Renal cortical epithelial cell (primary cell): ENCODE measurements at regions not wholly inside any gene's neighbourhood (a gene's known extent, or its start where the extent isn't known, plus 50 kb on each side); places are given as distances from the start of the nearest gene placed in this dataset.

Experiments used
- DNase-seq: peaks from one replicate; pipeline ENCODE4 v3.0.0-alpha.2; 2011; ENCODE audit warnings: low read depth

DNA sequence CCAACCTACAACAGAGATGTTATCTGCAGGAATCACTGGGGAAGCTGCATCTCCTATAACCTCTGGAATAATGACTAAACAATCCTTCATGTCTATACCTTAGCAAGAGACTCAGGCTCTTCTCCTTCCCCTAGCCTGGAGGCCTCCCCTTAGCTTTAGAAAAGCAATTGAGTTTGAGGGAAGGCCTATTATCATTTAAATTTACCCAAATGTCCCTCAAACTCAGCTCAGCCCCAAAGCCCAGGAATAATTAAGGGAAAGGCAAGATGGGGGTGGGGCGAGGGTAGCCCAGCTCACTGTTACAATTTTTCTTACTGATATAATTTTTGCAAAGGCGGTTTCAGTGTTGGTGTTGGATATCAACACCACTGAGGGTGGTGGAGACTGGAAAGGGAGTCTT lies 151.4 kb upstream of the EEA1 start:
- DNase-seq: no peak

GRCh38 chr12:93080994-93081809 lies 152.1 kb upstream of the EEA1 start:
- DNase-seq: peak; percentile 64

DNA sequence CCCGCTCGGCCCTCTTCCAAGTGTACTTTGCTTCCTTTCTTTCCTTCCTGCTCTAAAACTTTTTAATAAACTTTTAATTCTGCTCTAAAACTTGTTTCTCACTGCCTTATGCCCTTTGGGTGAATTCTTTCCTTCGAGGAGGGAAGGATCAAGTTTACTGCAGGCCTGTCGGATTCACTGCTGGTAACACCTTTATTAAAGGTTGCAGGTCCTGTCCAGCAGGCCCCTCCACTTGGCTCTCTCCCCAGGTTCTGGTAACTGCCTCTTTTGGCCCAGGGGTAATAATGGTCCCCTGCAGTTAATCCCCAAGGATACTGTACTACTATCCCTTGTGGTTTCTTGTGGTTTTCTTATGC lies 152.7 kb upstream of the EEA1 start:
- no peak for DNase-seq

GRCh38 chr12:93085383-93086287 lies 156.5 kb upstream of the EEA1 start:
- DNase-seq: no peak

GRCh38 chr12:93086288-93086727 lies 157.2 kb upstream of the EEA1 start:
- DNase-seq: no peak

DNA sequence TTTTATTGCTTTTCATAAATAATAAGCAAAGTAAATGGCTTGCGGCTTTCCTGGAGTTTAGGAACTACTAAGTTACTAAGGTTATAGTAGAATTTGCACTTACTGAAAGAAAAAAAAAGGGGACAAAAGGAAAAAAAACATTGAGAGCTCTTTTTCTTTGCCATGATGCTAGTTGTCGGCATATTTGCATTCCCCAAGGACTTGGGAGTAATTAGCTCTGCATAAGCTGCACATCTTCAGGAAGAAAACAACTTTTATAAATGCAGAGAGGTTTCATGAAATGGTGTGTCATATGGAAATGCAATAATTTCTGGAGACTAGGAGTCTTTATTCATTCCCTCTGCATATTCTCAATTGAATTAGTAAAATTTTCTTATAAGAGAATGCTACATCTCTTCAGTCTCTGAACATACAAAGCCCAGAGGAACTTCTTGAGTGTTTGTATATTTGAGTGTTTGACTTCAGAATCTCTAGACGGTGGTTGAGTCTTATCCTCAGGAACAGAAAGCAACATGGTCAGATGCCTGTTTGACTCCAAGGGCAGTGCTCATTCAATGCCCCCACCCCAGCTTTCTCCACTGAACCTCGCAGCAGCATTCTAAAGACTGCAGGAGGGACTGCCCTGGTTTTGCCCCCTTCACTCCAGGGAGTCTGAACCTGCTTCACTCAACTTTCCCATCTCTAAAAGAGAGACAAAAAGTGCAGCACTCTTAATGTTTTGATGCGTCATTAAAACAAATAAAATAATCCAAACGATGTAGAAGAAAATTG lies 158.9 kb upstream of the EEA1 start:
- no peak for DNase-seq

- DNase-seq: peak; percentile 96
Observed at GRCh38 chr12:93089805-93090569, 160.9 kb upstream of the EEA1 start.

GRCh38 chr12:93090731-93091172 lies 161.7 kb upstream of the EEA1 start:
- DNase-seq: peak; percentile 91

- no peak for DNase-seq
Observed at GRCh38 chr12:93091886-93092648, 163.0 kb upstream of the EEA1 start.

GRCh38 chr12:93092649-93092945 lies 163.5 kb upstream of the EEA1 start:
- DNase-seq: no peak

DNA sequence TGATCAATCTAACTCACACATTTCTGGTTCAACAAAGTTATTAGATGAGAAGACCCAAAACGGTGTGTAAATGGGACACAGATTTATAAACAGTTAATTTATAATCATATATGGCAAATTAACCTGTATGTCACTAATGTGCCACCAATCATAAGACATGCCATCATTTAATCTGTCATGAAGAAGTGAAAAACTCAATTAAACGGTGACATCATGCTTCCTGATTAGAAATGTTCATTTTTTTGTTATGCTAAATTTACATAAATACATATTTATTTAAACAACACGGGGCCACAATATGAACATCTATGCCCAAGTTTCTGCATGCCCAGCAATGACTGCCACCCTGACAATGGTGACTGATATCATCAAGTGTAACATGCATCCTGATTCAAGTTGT lies 164.1 kb upstream of the EEA1 start:
- no peak for DNase-seq

- DNase-seq: peak; percentile 61
Observed at GRCh38 chr12:93094222-93094621, 165.1 kb upstream of the EEA1 start.

DNA sequence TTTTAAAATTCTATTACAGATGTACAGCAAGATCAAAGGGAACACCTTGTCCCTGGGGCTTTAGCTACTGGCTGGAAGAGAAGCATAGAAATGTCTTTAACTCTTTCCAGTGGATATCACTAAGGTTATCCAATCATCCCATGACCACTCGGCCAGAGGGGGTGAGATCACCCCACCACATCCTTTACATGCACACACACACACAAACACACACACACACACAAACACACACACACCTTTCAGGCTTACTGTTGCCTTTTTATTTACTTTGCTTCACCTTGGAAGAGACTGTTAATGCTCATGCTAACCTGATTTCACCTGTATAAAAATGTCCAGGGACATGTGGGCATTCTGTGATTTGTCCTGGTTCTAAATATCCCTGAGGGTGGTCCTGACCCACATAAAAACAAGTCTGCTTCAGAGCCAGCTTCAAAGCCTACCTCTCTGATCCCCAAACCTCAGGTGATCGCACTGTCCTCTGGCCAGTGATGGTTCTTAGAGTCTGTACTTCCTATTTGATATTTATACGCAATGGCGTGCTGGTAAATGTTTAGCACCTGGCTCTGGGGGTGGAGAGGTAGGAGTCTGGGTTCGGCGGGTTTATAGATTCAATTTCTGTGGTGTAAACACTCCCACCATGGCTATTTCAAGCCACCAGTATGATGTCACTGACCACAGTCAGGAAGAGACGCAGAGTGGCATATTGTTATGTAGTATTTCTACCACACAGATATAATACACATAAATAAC lies 166.1 kb upstream of the EEA1 start:
- no peak for DNase-seq

DNA sequence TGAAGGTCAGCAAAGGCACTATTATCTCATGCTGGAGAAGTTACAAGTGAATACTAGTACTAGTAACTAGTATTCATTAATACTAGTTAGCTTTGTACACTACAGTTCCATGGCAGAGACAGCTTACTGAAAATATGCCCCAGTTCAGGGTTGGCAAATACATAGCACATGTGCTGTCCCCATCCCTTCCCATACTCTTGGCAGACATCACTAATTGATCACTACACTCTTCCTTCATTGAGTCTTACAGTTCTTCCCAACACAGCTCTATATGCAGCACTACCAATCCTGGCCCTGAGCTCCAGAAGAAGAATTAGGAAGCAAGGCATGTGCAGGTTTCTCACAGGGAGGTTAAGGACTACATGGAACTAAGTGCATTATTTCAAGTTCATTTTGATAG lies 168.3 kb upstream of the EEA1 start:
- DNase-seq: no peak

- no peak for DNase-seq
Observed at GRCh38 chr12:93098077-93098476, 169.0 kb upstream of the EEA1 start.

DNA sequence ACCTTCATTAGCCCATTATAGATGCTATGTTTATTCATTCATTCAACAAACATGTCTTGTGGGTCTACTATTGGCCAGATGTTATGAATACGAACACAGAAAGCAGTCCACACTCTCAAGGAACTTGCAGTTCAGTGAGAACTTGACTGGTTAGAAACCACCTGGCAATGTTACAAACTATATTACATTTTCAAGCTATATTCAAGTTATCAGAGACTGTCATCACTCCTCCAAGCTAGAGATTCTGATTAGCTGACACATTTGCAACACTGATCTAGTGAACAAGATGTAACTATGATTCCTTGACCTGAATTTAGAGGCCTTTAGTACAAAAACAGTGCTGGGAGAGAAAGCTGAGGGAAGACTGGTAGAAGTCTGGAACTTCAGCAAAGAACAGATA lies 170.7 kb upstream of the EEA1 start:
- no peak for DNase-seq

- no peak for DNase-seq
Observed at GRCh38 chr12:93100610-93101009, 171.5 kb upstream of the EEA1 start.

GRCh38 chr12:93101367-93101766 lies 172.3 kb upstream of the EEA1 start:
- no peak for DNase-seq

- DNase-seq: no peak
Observed at GRCh38 chr12:93102312-93102711, 173.2 kb upstream of the EEA1 start.

DNA sequence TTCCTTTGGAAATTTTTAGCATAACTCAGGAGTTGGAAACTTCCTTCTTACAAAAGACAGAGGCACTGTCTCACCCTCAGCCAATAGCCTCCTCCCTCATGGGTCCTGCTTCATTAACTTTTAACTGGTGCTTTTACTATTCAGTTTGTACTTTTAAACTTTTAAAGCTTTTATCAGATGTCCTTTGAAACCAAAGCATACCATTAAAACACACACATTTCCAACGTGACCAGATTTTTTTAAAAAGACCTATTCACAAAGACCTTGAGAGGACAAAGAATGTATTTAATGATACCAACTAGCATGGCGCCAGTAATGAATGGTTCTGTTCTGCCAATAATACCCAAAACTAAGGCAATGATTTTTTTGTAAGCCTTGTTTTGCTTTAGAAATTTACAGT lies 173.6 kb upstream of the EEA1 start:
- DNase-seq: peak; percentile 64
